Endothelial cell of umbilical vein (primary cell): ENCODE measurements at regions not wholly inside any gene's neighbourhood (a gene's known extent, or its start where the extent isn't known, plus 50 kb on each side); places are given as distances from the start of the nearest gene placed in this dataset.

Source experiments
- BruUV-seq: library from RNA; stranded (reverse); fragments of 400-500 nt; replicated peaks from 2 replicates; lab custom pipeline; 2021; lab: Mats Ljungman, UMichigan
- CTCF ChIA-PET: fragments of 300-600, 350-600 bp; sonication (Branson Sonifier 250); formaldehyde crosslinking; loops from one replicate; lab custom pipeline; 2021; ENCODE audit warnings: antibody characterized with exemption, inconsistent platforms; lab: Charles Lee
- POLR2A ChIA-PET: fragments of 300-600, 350-600 bp; sonication (Branson Sonifier 250); formaldehyde crosslinking; loops from one replicate; lab custom pipeline; 2021; ENCODE audit warnings: antibody characterized with exemption, inconsistent platforms; lab: Charles Lee
- DNase-seq: peaks from one replicate; pipeline ENCODE4 v3.0.0-alpha.2; 2011; ENCODE audit warnings: low read depth, low spot score
- FAIRE-seq: peaks from 2 replicates; lab custom pipeline; 2011; peaks lifted over from hg19 to GRCh38; lab: Jason Lieb, UNC
- H2AFZ ChIP-seq: 2 replicates; pipeline ENCODE4 v1.6.0; 2012; ENCODE audit warnings: low read depth, low read length, control low read depth, inconsistent platforms
- H3K27ac ChIP-seq: 2 replicates; pipeline ENCODE4 v1.5.1; 2011; ENCODE audit warnings: low read depth, mild to moderate bottlenecking, control low read depth, low read length, moderate library complexity; ENCODE audit not compliant: insufficient read depth
- H3K27me3 ChIP-seq, 2 experiments: 2 replicates each; pipeline versions ENCODE4 v1.6.0 to v1.6.1; 2011; ENCODE audit warnings: low read length in 2 of 2, mixed read lengths in 1 of 2; ENCODE audit not compliant: control insufficient read depth in 2 of 2, insufficient read depth in 2 of 2
- H3K36me3 ChIP-seq, 2 experiments: 2 replicates in 1 of 2; 3 replicates in 1 of 2; pipeline ENCODE4 v1.5.1; 2011; ENCODE audit warnings: low read length in 2 of 2, mild to moderate bottlenecking in 1 of 2, moderate library complexity in 1 of 2; ENCODE audit not compliant: control insufficient read depth in 2 of 2, insufficient read depth in 2 of 2; ENCODE audit errors: extremely low read depth in 1 of 2
- H3K4me1 ChIP-seq: 3 replicates; pipeline ENCODE4 v1.5.1; 2011; ENCODE audit warnings: mild to moderate bottlenecking, low read length; ENCODE audit not compliant: control insufficient read depth, insufficient read depth; ENCODE audit errors: extremely low read depth
- H3K4me2 ChIP-seq: 2 replicates; pipeline ENCODE4 v1.6.1; 2011; ENCODE audit warnings: low read length, control low read depth, mixed read lengths; ENCODE audit not compliant: insufficient read depth
- H3K4me3 ChIP-seq, 3 experiments: fragments of 200-600 bp in 1 of 3; sonication (generic), shearing (Covaris generic) in 1 of 3; replicated peaks in 1 of 3; 2 replicates each; pipeline ENCODE4 v1.5.1; 2011 to 2016; ENCODE audit warnings: control low read depth in 3 of 3, low read length in 3 of 3, mild to moderate bottlenecking in 2 of 3, inconsistent platforms in 1 of 3, low read depth in 1 of 3, moderate library complexity in 1 of 3; ENCODE audit not compliant: insufficient read depth in 1 of 3
- H3K79me2 ChIP-seq: 2 replicates; pipeline ENCODE4 v1.6.0; 2012; ENCODE audit warnings: low read length, inconsistent platforms; ENCODE audit not compliant: control insufficient read depth, insufficient read depth
- H3K9ac ChIP-seq: replicated peaks from 2 replicates; pipeline ENCODE3; 2011; ENCODE audit warnings: low read length, control low read depth; ENCODE audit not compliant: insufficient read depth; ENCODE audit errors: extremely low read depth
- H3K9me1 ChIP-seq: replicated peaks from 3 replicates; pipeline ENCODE4 v1.6.0; 2011; ENCODE audit warnings: mild to moderate bottlenecking, low read length; ENCODE audit not compliant: control insufficient read depth, insufficient read depth; ENCODE audit errors: extremely low read depth
- H3K9me3 ChIP-seq: replicated peaks from 2 replicates; pipeline ENCODE4 v1.5.1; 2012; ENCODE audit warnings: low read length, inconsistent platforms; ENCODE audit not compliant: control insufficient read depth, insufficient read depth
- H4K20me1 ChIP-seq: replicated peaks from 2 replicates; pipeline ENCODE3; 2011; ENCODE audit warnings: mild to moderate bottlenecking, low read length; ENCODE audit not compliant: control insufficient read depth, insufficient read depth; ENCODE audit errors: extremely low read depth
- EZH2 ChIP-seq: IDR thresholded peaks from 2 replicates; pipeline ENCODE4 v1.6.1; 2012; ENCODE audit warnings: borderline replicate concordance, low read depth, mild to moderate bottlenecking, moderate library complexity, low read length, inconsistent platforms; ENCODE audit not compliant: severe bottlenecking
- FOS ChIP-seq: IDR thresholded peaks from 2 replicates; pipeline ENCODE4 v1.6.1; 2011; ENCODE audit warnings: mild to moderate bottlenecking, low read length, moderate library complexity, borderline replicate concordance; ENCODE audit not compliant: insufficient read depth
- GATA2 ChIP-seq: IDR thresholded peaks from 2 replicates; pipeline ENCODE4 v1.7.0; 2011; ENCODE audit warnings: low read depth, mild to moderate bottlenecking, moderate library complexity, mixed read lengths, low read length; ENCODE audit not compliant: insufficient read length, insufficient read depth
- JUN ChIP-seq: IDR thresholded peaks from 2 replicates; pipeline ENCODE4 v1.6.1; 2011; ENCODE audit warnings: borderline replicate concordance, low read depth; ENCODE audit not compliant: insufficient read length, insufficient read depth
- MYC ChIP-seq: IDR thresholded peaks from one replicate; pipeline ENCODE4 v1.6.1; 2011; ENCODE audit warnings: mild to moderate bottlenecking, low read depth, low read length
- POLR2A ChIP-seq: IDR thresholded peaks from 2 replicates; pipeline ENCODE4 v1.6.1; 2012; ENCODE audit warnings: low read depth, mild to moderate bottlenecking, control low read depth, low read length
- POLR2AphosphoS5 ChIP-seq: IDR thresholded peaks from 2 replicates; pipeline ENCODE4 v1.6.1; 2012; ENCODE audit warnings: low read depth, mild to moderate bottlenecking, control low read depth, low read length, moderate library complexity; ENCODE audit not compliant: insufficient read depth
- dilution Hi-C: fragments of 300-500 bp; cut with MboI; formaldehyde crosslinking; loops from one replicate; pipeline ENCODE4 v1.15.0; 2019; ENCODE audit warnings: low sequenced_read_pairs; ENCODE audit not compliant: extremely low pct_ligation_motif_present
- intact Hi-C: fragments of 100-400 bp; cut with micrococcal nuclease; formaldehyde crosslinking; loops from one replicate; pipeline ENCODE4 v1.10.0; 2022
- TF ChIP-seq, protein P1 (sequence below): IDR thresholded peaks from 2 replicates; pipeline ENCODE4 v1.6.1; 2011; ENCODE audit not compliant: insufficient read depth, insufficient read length
- TF ChIP-seq, protein P2 (sequence below), 2 donors: IDR thresholded peaks; 1 replicate in 1 of 2; 2 replicates in 1 of 2; pipeline ENCODE4 v1.5.1; 2011; ENCODE audit warnings: low read length in 2 of 2, mild to moderate bottlenecking in 2 of 2, moderate library complexity in 2 of 2, control low read depth in 1 of 2, inconsistent platforms in 1 of 2, low read depth in 1 of 2; ENCODE audit not compliant: insufficient read depth in 1 of 2; ENCODE audit errors: extremely low read depth in 1 of 2

DNA sequence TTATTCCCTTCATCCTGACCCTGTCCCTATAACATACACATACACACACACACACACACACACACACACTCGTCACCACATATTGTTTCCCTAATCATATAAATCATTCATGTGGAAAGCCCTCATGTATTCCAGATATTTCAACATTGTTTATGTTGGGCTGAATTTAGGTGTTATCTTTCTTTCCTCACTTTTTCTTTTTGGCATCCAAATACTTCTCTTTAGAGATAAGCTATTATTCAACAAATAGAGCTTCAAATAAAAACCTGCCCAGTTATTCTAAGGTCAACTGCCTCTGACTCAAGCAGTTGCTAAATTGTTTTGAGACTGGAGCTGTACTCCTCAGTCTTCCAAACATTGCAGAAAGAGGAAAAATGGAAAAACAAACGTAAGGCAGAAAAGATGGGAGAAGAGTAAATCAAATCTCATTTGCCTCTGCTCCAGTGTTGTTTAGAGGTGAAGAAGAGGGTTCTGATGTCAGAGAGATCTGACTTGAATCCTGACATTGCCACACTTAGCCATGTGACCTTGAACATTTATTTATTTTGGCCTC, 215.7 kb downstream of the GAS1 start:
- Histone ChIP-seq H3K4me1 (no peaks in the 10 kb centered on the region), H3K36me3 (no peaks in the 10 kb centered on the region), H3K4me2 (no peak overlapping the region), H4K20me1 (no peaks in the 10 kb centered on the region), H3K79me2 (no peaks in the 10 kb centered on the region), H3K27me3 (no peaks in the 10 kb centered on the region), H2AFZ (no peak overlapping the region), H3K4me3 (no peak overlapping the region), H3K27ac (no peak overlapping the region), H3K9ac (no peak overlapping the region), H3K9me1 (no peaks in the 10 kb centered on the region), H3K9me3 (peaks cover 2% of the 10 kb centered on the region)
- POLR2A ChIA-PET, result no interaction called here
- dilution Hi-C loops (no loop called here), intact Hi-C loops (no loop called here)
- TF ChIP-seq EZH2 (no peak), FOS (no peak), POLR2AphosphoS5 (no peak), MYC (no peak), POLR2A (no peak), GATA2 (no peak), JUN (no peak)
- TF ChIP-seq, protein P1, sequence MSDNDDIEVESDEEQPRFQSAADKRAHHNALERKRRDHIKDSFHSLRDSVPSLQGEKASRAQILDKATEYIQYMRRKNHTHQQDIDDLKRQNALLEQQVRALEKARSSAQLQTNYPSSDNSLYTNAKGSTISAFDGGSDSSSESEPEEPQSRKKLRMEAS, result no peak
- TF ChIP-seq, protein P2, sequence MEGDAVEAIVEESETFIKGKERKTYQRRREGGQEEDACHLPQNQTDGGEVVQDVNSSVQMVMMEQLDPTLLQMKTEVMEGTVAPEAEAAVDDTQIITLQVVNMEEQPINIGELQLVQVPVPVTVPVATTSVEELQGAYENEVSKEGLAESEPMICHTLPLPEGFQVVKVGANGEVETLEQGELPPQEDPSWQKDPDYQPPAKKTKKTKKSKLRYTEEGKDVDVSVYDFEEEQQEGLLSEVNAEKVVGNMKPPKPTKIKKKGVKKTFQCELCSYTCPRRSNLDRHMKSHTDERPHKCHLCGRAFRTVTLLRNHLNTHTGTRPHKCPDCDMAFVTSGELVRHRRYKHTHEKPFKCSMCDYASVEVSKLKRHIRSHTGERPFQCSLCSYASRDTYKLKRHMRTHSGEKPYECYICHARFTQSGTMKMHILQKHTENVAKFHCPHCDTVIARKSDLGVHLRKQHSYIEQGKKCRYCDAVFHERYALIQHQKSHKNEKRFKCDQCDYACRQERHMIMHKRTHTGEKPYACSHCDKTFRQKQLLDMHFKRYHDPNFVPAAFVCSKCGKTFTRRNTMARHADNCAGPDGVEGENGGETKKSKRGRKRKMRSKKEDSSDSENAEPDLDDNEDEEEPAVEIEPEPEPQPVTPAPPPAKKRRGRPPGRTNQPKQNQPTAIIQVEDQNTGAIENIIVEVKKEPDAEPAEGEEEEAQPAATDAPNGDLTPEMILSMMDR (IDR thresholded peaks at IDR 0.05; ENCODE audit: extremely low read depth in 1 of 2, insufficient read depth in 1 of 2, low read depth in 1 of 2, low read length in 2 of 2), result no peak
- DNase-seq, result no peak
- CTCF ChIA-PET, result no interaction called here
- FAIRE-seq, result no peak
- BruUV-seq, result no TSS peak
